SK-N-MC (cell line): ENCODE measurements at regions not wholly inside any gene's neighbourhood (a gene's known extent, or its start where the extent isn't known, plus 50 kb on each side); places are given as distances from the start of the nearest gene placed in this dataset.

Experiments used
- DNase-seq: peaks from one replicate; pipeline ENCODE4 v3.0.0-alpha.2; 2011; ENCODE audit warnings: low read depth, low spot score
- H3K27ac ChIP-seq: fragments of 200-600 bp; sonication (generic); 2 replicates; pipeline ENCODE4 v1.5.1; 2016; ENCODE audit warnings: mixed run types
- H3K36me3 ChIP-seq: fragments of 200-600 bp; sonication (generic); 2 replicates; pipeline ENCODE4 v1.6.1; 2017; ENCODE audit warnings: antibody characterized with exemption, low read length, mixed read lengths; ENCODE audit not compliant: insufficient read depth
- H3K4me3 ChIP-seq: fragments of 200-600 bp; sonication (generic); 2 replicates; pipeline ENCODE4 v1.5.1; 2016
- H3K9ac ChIP-seq: fragments of 200-600 bp; sonication (generic); 2 replicates; pipeline ENCODE4 v1.8.0; 2017; ENCODE audit warnings: mixed run types, mixed read lengths; ENCODE audit not compliant: insufficient read length
- H3K9me3 ChIP-seq: fragments of 200-600 bp; sonication (generic); 2 replicates; pipeline ENCODE4 v1.6.1; 2017; ENCODE audit warnings: low read depth, mild to moderate bottlenecking, antibody characterized with exemption, low read length, moderate library complexity, mixed read lengths
- EZH2 ChIP-seq: fragments of 200-600 bp; sonication (generic); IDR thresholded peaks from one replicate; pipeline ENCODE4 v1.6.1; 2017; ENCODE audit warnings: antibody characterized with exemption
- FOXP2 ChIP-seq: optimal IDR thresholded peaks from 2 replicates; pipeline ENCODE3; 2011; ENCODE audit warnings: mild to moderate bottlenecking, moderate library complexity; ENCODE audit not compliant: insufficient read depth; ENCODE audit errors: extremely low read length, control extremely low read depth
- POLR2AphosphoS5 ChIP-seq: IDR thresholded peaks from 2 replicates; pipeline ENCODE4 v1.6.1; 2012; ENCODE audit warnings: mild to moderate bottlenecking, low read depth, low read length, borderline replicate concordance

- Histone ChIP-seq H3K4me3 (no peak overlapping the region), H3K27ac (no peak overlapping the region), H3K9me3 (no peaks in the 10 kb centered on the region), H3K9ac (no peak overlapping the region), H3K36me3 (no peaks in the 10 kb centered on the region)
- DNase-seq: no peak
- no peak for TF ChIP-seq POLR2AphosphoS5
- TF ChIP-seq EZH2: no peak
- no peak for TF ChIP-seq FOXP2
Measured at GRCh38 chr9:32698706-32699277, 63.3 kb upstream of the TAF1L start.

GRCh38 chr9:32701321-32702022 lies 66.0 kb upstream of the TAF1L start:
- H3K9ac ChIP-seq: no peak overlapping the region
- H3K27ac ChIP-seq: no peak overlapping the region
- no peaks in the 10 kb centered on the region for H3K9me3 ChIP-seq
- TF ChIP-seq EZH2: no peak
- TF ChIP-seq FOXP2: no peak
- no peak for TF ChIP-seq POLR2AphosphoS5
- no peak overlapping the region for H3K4me3 ChIP-seq
- no peak for DNase-seq
- no peaks in the 10 kb centered on the region for H3K36me3 ChIP-seq

DNA sequence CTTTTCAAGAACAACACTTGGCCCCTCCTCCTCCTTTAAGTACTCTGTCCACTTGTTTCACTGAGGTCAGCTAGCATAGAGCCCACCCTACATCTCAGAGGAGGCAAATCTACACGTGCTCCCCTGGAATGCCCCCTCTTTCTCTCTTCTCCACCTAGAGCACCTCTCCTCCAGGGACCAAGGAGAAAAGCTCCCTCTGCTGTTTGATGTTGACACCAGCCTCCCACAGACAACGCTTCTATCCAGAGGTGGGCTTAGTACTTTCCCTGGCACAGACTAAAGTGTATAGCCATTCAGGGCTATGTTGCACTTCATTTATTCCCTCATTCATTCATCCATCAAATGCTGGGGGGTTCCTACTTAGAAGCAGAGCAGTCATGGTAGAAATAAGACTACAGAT lies 68.2 kb upstream of the TAF1L start:
- DNase-seq: no peak
- TF ChIP-seq FOXP2 (no peak), POLR2AphosphoS5 (no peak), EZH2 (no peak)
- Histone ChIP-seq H3K4me3 (no peak overlapping the region), H3K36me3 (no peaks in the 10 kb centered on the region), H3K27ac (no peak overlapping the region), H3K9me3 (no peaks in the 10 kb centered on the region), H3K9ac (no peak overlapping the region)

DNA sequence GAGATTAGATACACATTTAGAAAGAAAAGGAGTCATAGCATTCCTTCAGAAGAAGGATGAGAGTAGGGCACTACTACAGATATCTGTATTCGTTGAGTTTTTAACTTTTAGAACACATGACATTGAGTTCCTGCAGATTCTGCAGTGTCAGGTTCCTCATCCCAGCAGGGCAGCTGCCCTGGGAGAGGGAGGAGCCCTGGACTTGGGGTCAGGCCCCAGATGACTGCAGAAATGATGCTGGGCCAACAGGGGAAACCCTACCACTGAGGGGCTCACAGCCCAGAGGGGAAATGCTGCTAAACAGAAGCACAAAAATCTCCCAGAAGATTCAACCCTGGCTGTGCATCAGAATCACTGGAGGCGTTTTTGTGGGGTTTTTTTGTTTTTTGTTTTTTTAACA lies 68.9 kb upstream of the TAF1L start:
- Histone ChIP-seq H3K36me3 (no peaks in the 10 kb centered on the region), H3K9ac (no peak overlapping the region), H3K27ac (no peak overlapping the region), H3K4me3 (no peak overlapping the region), H3K9me3 (no peaks in the 10 kb centered on the region)
- DNase-seq: no peak
- no peak for TF ChIP-seq EZH2
- TF ChIP-seq POLR2AphosphoS5: no peak
- no peak for TF ChIP-seq FOXP2

- H3K36me3 ChIP-seq: no peaks in the 10 kb centered on the region
- no peak for DNase-seq
- TF ChIP-seq FOXP2: no peak
- no peak for TF ChIP-seq EZH2
- TF ChIP-seq POLR2AphosphoS5: no peak
- H3K9me3 ChIP-seq: no peaks in the 10 kb centered on the region
- H3K27ac ChIP-seq: no peak overlapping the region
- H3K9ac ChIP-seq: no peak overlapping the region
- no peak overlapping the region for H3K4me3 ChIP-seq
Measured at GRCh38 chr9:32705059-32705458, 69.6 kb upstream of the TAF1L start.

DNA sequence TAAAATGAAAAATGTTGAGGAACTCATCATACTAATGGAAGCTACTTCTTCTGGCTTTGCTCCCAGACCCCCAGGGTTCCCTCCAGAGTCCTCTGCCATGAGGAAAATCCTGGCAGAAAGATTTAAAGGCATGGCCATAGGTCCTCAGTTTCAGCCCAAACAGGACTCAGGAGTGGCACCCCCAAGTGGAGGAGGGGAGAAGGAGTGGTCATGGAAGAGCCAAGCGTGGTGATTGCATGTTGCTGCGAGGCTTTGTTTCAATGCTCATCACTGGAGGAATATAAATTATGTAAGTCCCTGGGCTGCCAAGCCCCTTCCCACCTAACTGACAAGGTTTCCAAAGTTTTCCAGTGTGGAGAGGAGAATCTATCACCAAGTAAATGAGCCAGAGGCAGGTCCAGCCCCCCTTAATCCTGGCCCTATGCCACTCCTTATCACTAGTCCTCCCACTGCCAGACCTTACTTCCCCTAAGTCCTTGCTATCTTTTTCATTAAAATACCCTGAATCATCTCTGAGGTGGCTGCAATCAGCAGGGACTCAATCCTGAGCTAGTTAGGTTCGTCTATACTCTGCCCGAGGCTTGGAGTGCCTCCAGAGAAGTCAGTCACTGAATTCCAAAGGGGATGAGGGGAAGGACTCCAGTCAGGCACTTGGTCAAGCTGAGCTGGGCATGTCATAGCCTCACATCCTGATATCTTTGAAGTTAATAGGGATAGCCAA lies 70.7 kb upstream of the TAF1L start:
- TF ChIP-seq POLR2AphosphoS5 (no peak), FOXP2 (no peak), EZH2 (no peak)
- H3K27ac ChIP-seq: no peak overlapping the region
- H3K9ac ChIP-seq: no peak overlapping the region
- H3K9me3 ChIP-seq: no peaks in the 10 kb centered on the region
- no peaks in the 10 kb centered on the region for H3K36me3 ChIP-seq
- no peak overlapping the region for H3K4me3 ChIP-seq
- DNase-seq: no peak

GRCh38 chr9:32706725-32707100 lies 71.2 kb upstream of the TAF1L start:
- no peaks in the 10 kb centered on the region for H3K9me3 ChIP-seq
- no peak overlapping the region for H3K27ac ChIP-seq
- DNase-seq: no peak
- no peak overlapping the region for H3K9ac ChIP-seq
- H3K36me3 ChIP-seq: no peaks in the 10 kb centered on the region
- TF ChIP-seq FOXP2 (no peak), POLR2AphosphoS5 (no peak), EZH2 (no peak)
- no peak overlapping the region for H3K4me3 ChIP-seq

DNA sequence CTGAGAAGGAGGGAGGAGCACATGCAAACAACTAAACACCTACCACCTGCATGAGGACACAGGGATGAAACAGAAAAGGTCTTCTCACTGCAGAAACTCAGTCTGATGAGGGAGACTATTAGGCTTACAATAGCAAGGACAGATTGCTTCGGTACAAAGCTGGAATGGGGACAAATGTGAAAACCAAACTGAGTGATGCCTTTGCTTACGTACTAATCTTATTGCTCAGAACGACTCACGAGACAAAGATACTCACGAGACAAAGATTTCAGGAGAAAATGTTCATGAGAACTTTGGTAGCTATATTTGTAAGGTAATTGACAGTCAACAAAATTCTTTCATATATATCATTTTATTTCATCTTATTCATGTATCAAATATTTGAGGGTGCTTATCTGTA lies 71.9 kb upstream of the TAF1L start:
- no peak overlapping the region for H3K4me3 ChIP-seq
- H3K27ac ChIP-seq: no peak overlapping the region
- TF ChIP-seq POLR2AphosphoS5 (no peak), EZH2 (no peak), FOXP2 (no peak)
- H3K36me3 ChIP-seq: no peaks in the 10 kb centered on the region
- H3K9ac ChIP-seq: no peak overlapping the region
- no peaks in the 10 kb centered on the region for H3K9me3 ChIP-seq
- DNase-seq: no peak
